HepG2 (cell line): ENCODE measurements at regions not wholly inside any gene's neighbourhood (a gene's known extent, or its start where the extent isn't known, plus 50 kb on each side); places are given as distances from the start of the nearest gene placed in this dataset.

Source experiments
- ATAC-seq: fragments of 200-7000 bp; cut with Tn5 transposase; 3 replicates; pipeline ENCODE4 v1.9.1; 2020; ENCODE audit warnings: mild to moderate bottlenecking, moderate library complexity
- BruUV-seq: library from RNA; stranded (reverse); fragments of 400-500 nt; replicated peaks from 2 replicates; lab custom pipeline; 2021; lab: Mats Ljungman, UMichigan
- CTCF ChIA-PET: fragments of 300-600 bp; formaldehyde crosslinking; extraction: SDS; loops from one replicate; lab custom pipeline; 2021; ENCODE audit warnings: low total read pairs, inconsistent platforms, low intra/inter-chr PET ratio; lab: Yijun Ruan, JAX
- POLR2A ChIA-PET: fragments of 350-600 bp; sonication (Branson Sonifier 250); formaldehyde crosslinking; loops from one replicate; lab custom pipeline; 2020; ENCODE audit warnings: antibody characterized with exemption, inconsistent platforms; lab: Yijun Ruan, JAX
- DNase-seq: peaks from one replicate; pipeline ENCODE4 v3.0.0-alpha.2; 2015; ENCODE audit warnings: low spot score
- FAIRE-seq: peaks from 3 replicates; lab custom pipeline; 2011; peaks lifted over from hg19 to GRCh38; lab: Jason Lieb, UNC
- H2AFZ ChIP-seq: one replicate; pipeline ENCODE4 v1.6.1; 2011; ENCODE audit warnings: low read length, inconsistent platforms
- H3K27ac ChIP-seq: fragments of 300-600 bp; 3 replicates; pipeline ENCODE4 v1.8.0; 2011; ENCODE audit warnings: mixed run types, mild to moderate bottlenecking, mixed read lengths, low read length, inconsistent platforms; ENCODE audit not compliant: insufficient read depth; ENCODE audit errors: extremely low read length
- H3K27me3 ChIP-seq, 2 experiments: fragments of 200-600 bp in 1 of 2; 2 replicates in 1 of 2; 3 replicates in 1 of 2; pipeline versions ENCODE4 v1.6.0 to v1.8.0; 2011; ENCODE audit warnings: low read length in 2 of 2, mild to moderate bottlenecking in 2 of 2, moderate library complexity in 2 of 2, inconsistent platforms in 1 of 2; ENCODE audit not compliant: insufficient read depth in 2 of 2, control insufficient read depth in 1 of 2
- H3K36me3 ChIP-seq, 2 experiments: fragments of 200-600 bp in 1 of 2; replicated peaks in 1 of 2; 2 replicates in 1 of 2; 3 replicates in 1 of 2; pipeline versions ENCODE4 v1.5.1 to v1.8.0; 2011; ENCODE audit warnings: low read length in 2 of 2, inconsistent platforms in 1 of 2; ENCODE audit not compliant: insufficient read depth in 2 of 2, control insufficient read depth in 1 of 2
- H3K4me1 ChIP-seq: 2 replicates; pipeline ENCODE4 v1.5.1; 2012; ENCODE audit warnings: low read length, inconsistent platforms; ENCODE audit not compliant: insufficient read depth
- H3K4me2 ChIP-seq: 2 replicates; pipeline ENCODE4 v1.6.0; 2011; ENCODE audit warnings: low read depth, low read length, inconsistent platforms
- H3K4me3 ChIP-seq, 3 experiments: fragments of 200-600 bp in 1 of 3; sonication (generic), shearing (Covaris generic) in 1 of 3; replicated peaks in 1 of 3; 2 replicates each; pipeline ENCODE4 v1.5.1; 2011 to 2016; ENCODE audit warnings: low read length in 3 of 3, inconsistent platforms in 2 of 3, low read depth in 2 of 3, mild to moderate bottlenecking in 2 of 3, control low read depth in 1 of 3, mixed read lengths in 1 of 3; ENCODE audit not compliant: insufficient read depth in 1 of 3
- H3K79me2 ChIP-seq: one replicate; pipeline ENCODE4 v1.6.1; 2011; ENCODE audit warnings: low read length, inconsistent platforms; ENCODE audit not compliant: insufficient read depth
- H3K9ac ChIP-seq: 2 replicates; pipeline ENCODE4 v1.6.0; 2011; ENCODE audit warnings: mild to moderate bottlenecking, low read depth, low read length, inconsistent platforms; ENCODE audit not compliant: insufficient read depth
- H3K9me3 ChIP-seq: 2 replicates; pipeline ENCODE4 v1.5.1; 2012; ENCODE audit warnings: mild to moderate bottlenecking, low read length
- H4K20me1 ChIP-seq: 2 replicates; pipeline ENCODE4 v1.6.0; 2011; ENCODE audit warnings: inconsistent platforms, mild to moderate bottlenecking, low read length, moderate library complexity; ENCODE audit not compliant: insufficient read depth
- ETS1 ChIP-seq: sonication (generic); formaldehyde crosslinking; IDR thresholded peaks from 2 replicates; pipeline ENCODE4 v1.4.0; 2020; ENCODE audit warnings: missing genetic modification reagents
- KLF13 ChIP-seq: sonication (generic); formaldehyde crosslinking; IDR thresholded peaks from 2 replicates; pipeline ENCODE4 v1.4.0; 2020; ENCODE audit warnings: mild to moderate bottlenecking, missing genetic modification reagents
- NFKB2 ChIP-seq: sonication (generic); formaldehyde crosslinking; IDR thresholded peaks from 2 replicates; pipeline ENCODE4 v1.4.0; 2020; ENCODE audit warnings: missing genetic modification reagents, borderline replicate concordance
- NR2F1 ChIP-seq, 2 experiments: fragments of 450-650 bp in 1 of 2; formaldehyde crosslinking in 1 of 2; IDR thresholded peaks; 2 replicates each; pipeline versions ENCODE4 v1.5.0 to v1.6.1; 2016 to 2020; ENCODE audit warnings: mild to moderate bottlenecking in 1 of 2, missing compliant biosample characterization in 1 of 2, missing genetic modification reagents in 1 of 2, moderate library complexity in 1 of 2
- YY1 ChIP-seq: IDR thresholded peaks from 2 replicates; pipeline ENCODE4 v1.6.1; 2011; ENCODE audit warnings: low read length, low read depth, moderate library complexity, mild to moderate bottlenecking; ENCODE audit not compliant: insufficient read depth, insufficient replicate concordance
- ZBTB38 ChIP-seq: sonication (generic); formaldehyde crosslinking; IDR thresholded peaks from 2 replicates; pipeline ENCODE4 v1.5.1; 2020; ENCODE audit warnings: mild to moderate bottlenecking, missing genetic modification reagents
- ZFP1 ChIP-seq: IDR thresholded peaks from 2 replicates; pipeline ENCODE4 v1.6.1; 2016
- ZNF180 ChIP-seq: sonication (generic); formaldehyde crosslinking; IDR thresholded peaks from 2 replicates; pipeline ENCODE4 v1.4.0; 2020; ENCODE audit warnings: low read depth, missing genetic modification reagents, borderline replicate concordance
- ZNF326 ChIP-seq: sonication (generic); formaldehyde crosslinking; IDR thresholded peaks from 2 replicates; pipeline ENCODE4 v1.4.0; 2020; ENCODE audit warnings: missing genetic modification reagents, borderline replicate concordance
- ZNF781 ChIP-seq: sonication (generic); formaldehyde crosslinking; IDR thresholded peaks from 2 replicates; pipeline ENCODE4 v1.5.1; 2020; ENCODE audit warnings: borderline replicate concordance, mild to moderate bottlenecking, missing genetic modification reagents; ENCODE audit errors: not compliant biosample characterization
- WGBS: methylation state at CpG from one replicate; pipeline ENCODE4 v1.1.6; 2017; ENCODE audit warnings: low lambda C conversion rate; 5-methylcytosine and 5-hydroxymethylcytosine counted together
- in situ Hi-C: cut with HindIII; loops from 2 replicates; pipeline ENCODE4 v1.10.0; 2017; ENCODE audit warnings: low pct_unique_long_range_greater_than_20kb; ENCODE audit not compliant: extremely low pct_ligation_motif_present
- intact Hi-C: fragments of 100-400 bp; cut with micrococcal nuclease; formaldehyde crosslinking; loops from one replicate; pipeline ENCODE4 v1.10.0; 2022; ENCODE audit not compliant: unreplicated experiment
- TF ChIP-seq, protein P1 (sequence below): sonication (generic); formaldehyde crosslinking; IDR thresholded peaks from 2 replicates; pipeline ENCODE4 v1.8.1; 2023; ENCODE audit warnings: mild to moderate bottlenecking, inconsistent platforms, moderate library complexity, missing genetic modification reagents, borderline replicate concordance
- TF ChIP-seq, protein P2 (sequence below): sonication (generic); formaldehyde crosslinking; IDR thresholded peaks from 2 replicates; pipeline ENCODE4 v1.4.0; 2020; ENCODE audit warnings: missing genetic modification reagents
- TF ChIP-seq, protein P3 (sequence below), 2 experiments: sonication (generic) in 1 of 2; formaldehyde crosslinking in 1 of 2; IDR thresholded peaks; 2 replicates each; pipeline versions ENCODE4 v1.4.0 to v1.6.1; 2016 to 2020; ENCODE audit warnings: borderline replicate concordance in 1 of 2, low read depth in 1 of 2, mild to moderate bottlenecking in 1 of 2, missing genetic modification reagents in 1 of 2

DNA sequence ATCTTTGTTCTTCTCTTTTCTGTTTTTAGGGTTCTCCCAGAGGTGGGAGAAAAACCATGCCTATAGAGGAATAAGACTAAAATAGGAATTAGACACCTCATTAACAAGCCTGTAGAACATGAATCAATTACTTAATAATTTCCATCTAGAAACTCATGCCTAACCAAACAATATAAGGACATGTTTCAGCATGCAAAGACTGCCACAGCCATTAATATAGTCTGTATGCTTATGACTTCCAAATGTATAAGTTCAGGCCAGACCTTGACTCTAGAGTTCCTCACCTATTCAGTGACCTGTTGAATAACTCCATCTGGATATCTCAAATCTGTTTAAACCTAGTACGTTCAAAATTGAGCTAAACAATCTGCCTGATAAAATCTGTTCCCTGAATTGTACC lies 304.6 kb downstream of the BMP4 start:
- WGBS = 9% methylated on average over 1 of the region's 1 CpG
- Histone ChIP-seq H3K9me3 (no peaks in the 10 kb centered on the region), H4K20me1 (no peaks in the 10 kb centered on the region), H3K27me3 (no peaks in the 10 kb centered on the region), H3K4me1 (no peaks in the 10 kb centered on the region)
- DNase-seq = no peak
- POLR2A ChIA-PET = no interaction called here
- TF ChIP-seq, protein P1, sequence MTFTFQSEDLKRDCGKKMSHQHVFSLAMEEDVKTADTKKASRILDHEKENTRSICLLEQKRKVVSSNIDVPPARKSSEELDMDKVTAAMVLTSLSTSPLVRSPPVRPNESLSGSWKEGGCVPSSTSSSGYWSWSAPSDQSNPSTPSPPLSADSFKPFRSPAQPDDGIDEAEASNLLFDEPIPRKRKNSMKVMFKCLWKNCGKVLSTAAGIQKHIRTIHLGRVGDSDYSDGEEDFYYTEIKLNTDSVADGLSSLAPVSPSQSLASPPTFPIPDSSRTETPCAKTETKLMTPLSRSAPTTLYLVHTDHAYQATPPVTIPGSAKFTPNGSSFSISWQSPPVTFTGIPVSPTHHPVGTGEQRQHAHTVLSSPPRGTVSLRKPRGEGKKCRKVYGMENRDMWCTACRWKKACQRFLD = no peak
- no peak for TF ChIP-seq KLF13 (CRISPR knock-in tag)
- no peak for TF ChIP-seq ZNF180 (CRISPR knock-in tag)
- no peak for TF ChIP-seq YY1
- TF ChIP-seq, protein P2, sequence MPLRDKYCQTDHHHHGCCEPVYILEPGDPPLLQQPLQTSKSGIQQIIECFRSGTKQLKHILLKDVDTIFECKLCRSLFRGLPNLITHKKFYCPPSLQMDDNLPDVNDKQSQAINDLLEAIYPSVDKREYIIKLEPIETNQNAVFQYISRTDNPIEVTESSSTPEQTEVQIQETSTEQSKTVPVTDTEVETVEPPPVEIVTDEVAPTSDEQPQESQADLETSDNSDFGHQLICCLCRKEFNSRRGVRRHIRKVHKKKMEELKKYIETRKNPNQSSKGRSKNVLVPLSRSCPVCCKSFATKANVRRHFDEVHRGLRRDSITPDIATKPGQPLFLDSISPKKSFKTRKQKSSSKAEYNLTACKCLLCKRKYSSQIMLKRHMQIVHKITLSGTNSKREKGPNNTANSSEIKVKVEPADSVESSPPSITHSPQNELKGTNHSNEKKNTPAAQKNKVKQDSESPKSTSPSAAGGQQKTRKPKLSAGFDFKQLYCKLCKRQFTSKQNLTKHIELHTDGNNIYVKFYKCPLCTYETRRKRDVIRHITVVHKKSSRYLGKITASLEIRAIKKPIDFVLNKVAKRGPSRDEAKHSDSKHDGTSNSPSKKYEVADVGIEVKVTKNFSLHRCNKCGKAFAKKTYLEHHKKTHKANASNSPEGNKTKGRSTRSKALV (CRISPR knock-in tag) = no peak
- no peak for TF ChIP-seq NR2F1 (CRISPR knock-in tag; IDR thresholded peaks at IDR 0.05)
- no peak for TF ChIP-seq ZBTB38 (CRISPR knock-in tag)
- no peak for TF ChIP-seq ZFP1 (CRISPR knock-in tag)
- TF ChIP-seq, protein P3, sequence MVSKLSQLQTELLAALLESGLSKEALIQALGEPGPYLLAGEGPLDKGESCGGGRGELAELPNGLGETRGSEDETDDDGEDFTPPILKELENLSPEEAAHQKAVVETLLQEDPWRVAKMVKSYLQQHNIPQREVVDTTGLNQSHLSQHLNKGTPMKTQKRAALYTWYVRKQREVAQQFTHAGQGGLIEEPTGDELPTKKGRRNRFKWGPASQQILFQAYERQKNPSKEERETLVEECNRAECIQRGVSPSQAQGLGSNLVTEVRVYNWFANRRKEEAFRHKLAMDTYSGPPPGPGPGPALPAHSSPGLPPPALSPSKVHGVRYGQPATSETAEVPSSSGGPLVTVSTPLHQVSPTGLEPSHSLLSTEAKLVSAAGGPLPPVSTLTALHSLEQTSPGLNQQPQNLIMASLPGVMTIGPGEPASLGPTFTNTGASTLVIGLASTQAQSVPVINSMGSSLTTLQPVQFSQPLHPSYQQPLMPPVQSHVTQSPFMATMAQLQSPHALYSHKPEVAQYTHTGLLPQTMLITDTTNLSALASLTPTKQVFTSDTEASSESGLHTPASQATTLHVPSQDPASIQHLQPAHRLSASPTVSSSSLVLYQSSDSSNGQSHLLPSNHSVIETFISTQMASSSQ (IDR thresholded peaks at IDR 0.05; ENCODE audit: low read depth) = no peak
- TF ChIP-seq, protein P3 (CRISPR knock-in tag; IDR thresholded peaks at IDR 0.05; ENCODE audit: borderline replicate concordance) = no peak
- no peak for TF ChIP-seq ZNF781
- TF ChIP-seq NFKB2 (CRISPR knock-in tag) = no peak
- no peak for TF ChIP-seq ZNF326 (CRISPR knock-in tag)
- no peak for TF ChIP-seq ETS1
- TF ChIP-seq, all 625 proteins: peak for 0
- Histone ChIP-seq H2AFZ (no peak overlapping the region), H3K36me3 (no peaks in the 10 kb centered on the region), H3K4me3 (no peak overlapping the region), H3K27ac (no peak overlapping the region), H3K9ac (no peak overlapping the region), H3K4me2 (no peak overlapping the region), H3K79me2 (no peaks in the 10 kb centered on the region)
- no peak for ATAC-seq
- intact Hi-C loops (no loop called here), in situ Hi-C loops (loop anchor here (10.0 kb wide), 1 partner anchor 693 kb away; no protein-coding TSS in a partner anchor)
- CTCF ChIA-PET = no interaction called here
- no TSS peak for BruUV-seq
- FAIRE-seq = no peak
